ENCODE measurements at regions not wholly inside any gene's neighbourhood (a gene's known extent, or its start where the extent isn't known, plus 50 kb on each side); places are given as distances from the start of the nearest gene placed in this dataset.

GRCh38 chr5:32975656-32976375, 264.7 kb downstream of the NPR3 start:
- no peak overlapping the region for H3K4me3 ChIP-seq (ENCODE audit: low read length)
- DNase-seq (ENCODE audit: low read depth), result no peak
- TF ChIP-seq, protein P1, sequence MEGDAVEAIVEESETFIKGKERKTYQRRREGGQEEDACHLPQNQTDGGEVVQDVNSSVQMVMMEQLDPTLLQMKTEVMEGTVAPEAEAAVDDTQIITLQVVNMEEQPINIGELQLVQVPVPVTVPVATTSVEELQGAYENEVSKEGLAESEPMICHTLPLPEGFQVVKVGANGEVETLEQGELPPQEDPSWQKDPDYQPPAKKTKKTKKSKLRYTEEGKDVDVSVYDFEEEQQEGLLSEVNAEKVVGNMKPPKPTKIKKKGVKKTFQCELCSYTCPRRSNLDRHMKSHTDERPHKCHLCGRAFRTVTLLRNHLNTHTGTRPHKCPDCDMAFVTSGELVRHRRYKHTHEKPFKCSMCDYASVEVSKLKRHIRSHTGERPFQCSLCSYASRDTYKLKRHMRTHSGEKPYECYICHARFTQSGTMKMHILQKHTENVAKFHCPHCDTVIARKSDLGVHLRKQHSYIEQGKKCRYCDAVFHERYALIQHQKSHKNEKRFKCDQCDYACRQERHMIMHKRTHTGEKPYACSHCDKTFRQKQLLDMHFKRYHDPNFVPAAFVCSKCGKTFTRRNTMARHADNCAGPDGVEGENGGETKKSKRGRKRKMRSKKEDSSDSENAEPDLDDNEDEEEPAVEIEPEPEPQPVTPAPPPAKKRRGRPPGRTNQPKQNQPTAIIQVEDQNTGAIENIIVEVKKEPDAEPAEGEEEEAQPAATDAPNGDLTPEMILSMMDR (IDR thresholded peaks at IDR 0.05; ENCODE audit: insufficient read depth, low read depth, low read length, missing control alignments), result no peak

GRCh38 chr5:32981061-32981460, 269.9 kb downstream of the NPR3 start:
- no peak for DNase-seq (ENCODE audit: low read depth)
- no peak overlapping the region for H3K4me3 ChIP-seq (ENCODE audit: low read length)
- TF ChIP-seq, protein P1 (IDR thresholded peaks at IDR 0.05; ENCODE audit: insufficient read depth, low read depth, low read length, missing control alignments), result no peak

- DNase-seq (ENCODE audit: low read depth), result peak; percentile 28
- H3K4me3 ChIP-seq (ENCODE audit: low read length), result no peak overlapping the region
- TF ChIP-seq, protein P1 (IDR thresholded peaks at IDR 0.05; ENCODE audit: insufficient read depth, low read depth, low read length, missing control alignments), result no peak
These were observed 273.9 kb downstream of the NPR3 start for GRCh38 chr5:32984851-32985610.

DNA sequence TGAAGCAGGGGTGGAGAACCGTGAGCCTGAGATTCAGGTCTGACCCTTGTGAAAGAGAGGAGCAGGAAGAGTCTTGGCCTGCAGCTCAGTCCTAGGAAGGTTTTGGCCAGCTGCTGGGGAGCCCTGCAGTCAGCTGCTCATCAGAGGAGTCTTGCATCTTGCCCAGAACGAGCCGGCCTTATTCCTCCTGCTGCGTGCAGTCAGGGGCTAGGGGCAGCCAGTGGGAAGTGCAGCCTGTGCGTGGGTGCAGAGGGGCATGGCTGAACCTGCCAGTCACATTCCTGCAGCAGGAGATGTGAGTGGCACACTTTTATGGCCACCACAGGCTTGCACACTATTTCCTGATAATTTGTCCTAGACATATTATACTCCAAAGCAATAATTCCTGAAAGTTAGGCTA, 278.7 kb downstream of the NPR3 start:
- DNase-seq (ENCODE audit: low read depth), result peak; percentile 62
- no peak overlapping the region for H3K4me3 ChIP-seq (ENCODE audit: low read length)
- TF ChIP-seq, protein P1 (IDR thresholded peaks at IDR 0.05; ENCODE audit: insufficient read depth, low read depth, low read length, missing control alignments), result no peak

- DNase-seq (ENCODE audit: low read depth), result peak; percentile 74
- peak overlapping the region; percentile 13 for H3K4me3 ChIP-seq (ENCODE audit: low read length)
- TF ChIP-seq, protein P1 (IDR thresholded peaks at IDR 0.05; ENCODE audit: insufficient read depth, low read depth, low read length, missing control alignments), result no peak
These were observed 279.7 kb downstream of the NPR3 start for GRCh38 chr5:32990593-32991420.

- TF ChIP-seq, protein P1 (IDR thresholded peaks at IDR 0.05; ENCODE audit: insufficient read depth, low read depth, low read length, missing control alignments), result no peak
- peak overlapping the region; percentile 13 for H3K4me3 ChIP-seq (ENCODE audit: low read length)
- peak; percentile 81 for DNase-seq (ENCODE audit: low read depth)
These were observed 280.3 kb downstream of the NPR3 start for GRCh38 chr5:32991421-32991815.

Measured in epithelial cell of esophagus (primary cell).